ENCODE measurements at regions not wholly inside any gene's neighbourhood (a gene's known extent, or its start where the extent isn't known, plus 50 kb on each side); places are given as distances from the start of the nearest gene placed in this dataset.

DNA sequence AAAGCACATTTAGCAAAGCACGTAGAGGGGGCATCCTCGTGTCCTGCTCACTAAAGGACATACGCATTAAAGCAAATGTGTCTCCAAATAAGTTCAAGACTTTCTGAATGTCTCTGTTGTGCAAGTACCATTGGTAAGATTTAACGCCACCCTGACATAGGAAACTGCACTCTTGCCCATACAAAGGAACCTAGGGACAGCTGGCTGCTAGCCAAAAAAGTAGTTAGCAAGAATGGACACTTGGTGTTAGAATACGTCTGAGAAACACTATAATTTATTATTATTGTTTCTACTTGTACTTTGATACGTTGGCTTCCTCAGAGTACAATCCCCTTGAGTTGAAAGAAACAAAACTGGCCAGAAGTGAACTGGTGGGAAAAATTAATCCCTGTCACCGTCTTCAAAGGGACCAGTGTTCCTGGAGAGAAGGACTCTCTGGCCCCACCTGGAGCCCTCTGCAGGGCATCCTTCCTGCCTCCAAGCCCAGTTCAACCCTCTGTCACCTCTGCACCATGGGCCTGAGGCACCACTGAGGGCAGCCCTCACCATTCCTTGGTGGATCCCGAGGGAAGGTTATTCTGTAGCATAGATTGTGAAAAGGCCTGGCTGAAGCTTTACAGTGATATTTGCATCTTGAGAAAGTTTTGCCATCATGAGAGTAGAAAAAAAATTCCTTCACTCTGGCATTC, 51.4 kb upstream of the APCDD1 start:
- DNase-seq, result no peak

DNA sequence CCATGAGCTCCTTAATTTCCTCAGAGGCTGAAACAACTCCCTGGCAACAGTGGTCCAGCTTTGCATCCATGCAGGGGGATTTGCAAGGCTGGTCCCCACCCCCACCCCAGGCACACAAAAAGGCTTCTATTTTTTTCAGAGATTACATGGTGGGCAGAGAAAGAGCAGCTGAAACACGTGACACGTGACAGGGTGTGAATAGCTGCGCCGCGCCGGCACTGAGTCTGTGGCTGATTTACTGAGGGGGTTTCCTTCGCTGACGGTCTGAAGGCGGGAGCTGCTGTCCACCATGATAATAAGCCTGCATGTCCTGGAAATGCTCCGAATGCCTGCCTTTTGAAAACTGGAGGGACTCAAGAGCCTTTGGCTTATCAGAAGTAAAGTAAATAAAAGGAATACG, 50.7 kb upstream of the APCDD1 start:
- no peak for DNase-seq

DNA sequence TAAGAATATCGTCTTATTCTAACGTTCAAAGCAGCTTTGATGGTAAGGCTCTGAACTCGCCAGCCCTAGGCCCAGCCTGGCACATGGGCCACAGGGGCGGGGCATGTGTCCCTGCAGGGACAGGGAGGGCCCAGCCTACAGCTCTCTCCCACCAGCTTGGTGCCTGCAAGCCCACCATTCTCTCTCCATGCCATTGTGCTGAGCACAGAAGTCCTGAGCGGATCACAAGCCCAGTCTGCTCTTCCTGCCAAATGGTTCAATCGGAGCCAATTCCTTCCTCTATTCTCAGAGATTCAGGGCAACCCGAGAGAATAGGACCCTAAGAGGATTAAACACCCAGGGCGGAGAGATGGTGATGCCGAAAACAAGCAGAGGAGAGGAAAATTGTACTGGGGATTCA, 50.3 kb upstream of the APCDD1 start:
- no peak for DNase-seq

Data from NCI-H2171 (cell line).